ENCODE measurements at regions not wholly inside any gene's neighbourhood (a gene's known extent, or its start where the extent isn't known, plus 50 kb on each side); places are given as distances from the start of the nearest gene placed in this dataset.
A peak's percentile ranks its signal among the peaks of the same experiment; 100 is the strongest.

DNA sequence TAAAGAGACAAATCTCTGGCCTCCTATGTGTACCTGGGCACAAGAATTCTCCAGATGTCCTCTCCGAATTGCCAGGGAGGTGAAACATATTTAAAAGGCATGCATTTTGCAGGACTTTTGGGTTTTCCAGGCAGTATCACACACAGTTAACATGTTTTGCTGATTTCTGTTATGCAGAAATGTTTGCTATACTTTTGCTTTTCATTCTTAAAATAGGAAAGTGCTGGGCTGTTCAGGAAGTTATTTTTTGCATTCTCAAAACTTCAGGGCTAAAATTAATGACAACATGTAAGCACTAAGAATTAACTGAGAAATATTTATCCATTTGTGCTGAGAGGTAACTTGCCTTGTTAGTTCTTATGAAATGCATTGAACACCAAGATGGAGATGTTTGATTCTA is 390.7 kb upstream of the CTSO start:
- CTCF ChIA-PET (ENCODE audit: partially characterized antibody) = no interaction called here
- Mint-ChIP-seq H3K9me3 (peaks cover 0 to 4% (median 0%) of the 10 kb centered on the region in 8 donors), H3K27ac (no peak overlapping the region), H3K36me3 (no peaks in the 10 kb centered on the region), H3K27me3 (no peaks in the 10 kb centered on the region), H3K4me1 (no peaks in the 10 kb centered on the region), H3K4me3 (no peak overlapping the region)
- H3K27ac ChIP-seq (ENCODE audit: low read depth, low read length) = no peak overlapping the region
- H3K27me3 ChIP-seq (ENCODE audit: insufficient read depth, low read length) = no peaks in the 10 kb centered on the region
- intact Hi-C loops (cut with micrococcal nuclease) = no loop called here
- no peaks in the 10 kb centered on the region for H3K4me1 ChIP-seq (ENCODE audit: insufficient read depth, low read length)
- H3K36me3 ChIP-seq (ENCODE audit: insufficient read depth, low read length) = no peaks in the 10 kb centered on the region
- no peaks in the 10 kb centered on the region for H3K9me3 ChIP-seq (ENCODE audit: control insufficient read depth in 1 of 2, low read length in 2 of 2)
- DNase-seq = peak in 1 of 5 donors; percentile 20
- H3K4me3 ChIP-seq (ENCODE audit: low read length in 2 of 2) = no peak overlapping the region
- POLR2A ChIA-PET (ENCODE audit: partially characterized antibody) = no interaction called here

DNA sequence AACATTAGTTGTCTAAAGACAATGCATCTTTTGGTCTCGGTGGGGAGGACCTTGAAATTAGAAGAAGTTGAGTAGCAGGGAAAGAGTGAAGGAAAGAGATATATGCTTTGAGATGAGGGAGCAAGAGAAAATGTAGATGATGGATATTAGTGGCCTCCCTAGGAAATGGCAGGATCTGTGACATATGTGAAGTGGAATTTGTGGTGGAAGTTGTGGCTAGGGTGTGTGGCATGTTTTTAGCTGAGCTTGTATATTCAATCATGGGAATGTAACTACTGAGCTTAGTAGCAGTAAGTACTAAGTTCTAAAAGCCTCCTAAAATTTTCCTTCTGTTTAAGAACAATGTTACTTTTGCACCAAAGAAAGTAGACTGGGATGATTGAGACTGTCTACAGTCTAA is 382.8 kb upstream of the CTSO start:
- intact Hi-C loops (cut with micrococcal nuclease) = no loop called here
- H3K27me3 ChIP-seq (ENCODE audit: insufficient read depth, low read length) = no peaks in the 10 kb centered on the region
- no peaks in the 10 kb centered on the region for H3K4me1 ChIP-seq (ENCODE audit: insufficient read depth, low read length)
- Mint-ChIP-seq H3K9me3 (peaks cover 0 to 6% (median under 1%) of the 10 kb centered on the region in 8 donors), H3K4me1 (no peaks in the 10 kb centered on the region), H3K4me3 (no peak overlapping the region), H3K27ac (no peak overlapping the region), H3K36me3 (no peaks in the 10 kb centered on the region), H3K27me3 (no peaks in the 10 kb centered on the region)
- H3K9me3 ChIP-seq (ENCODE audit: control insufficient read depth in 1 of 2, low read length in 2 of 2) = peaks cover 0 to 3% of the 10 kb centered on the region in 2 donors
- CTCF ChIA-PET (ENCODE audit: partially characterized antibody) = no interaction called here
- no peak for DNase-seq
- POLR2A ChIA-PET (ENCODE audit: partially characterized antibody) = no interaction called here
- H3K27ac ChIP-seq (ENCODE audit: low read depth, low read length) = no peak overlapping the region
- no peaks in the 10 kb centered on the region for H3K36me3 ChIP-seq (ENCODE audit: insufficient read depth, low read length)
- H3K4me3 ChIP-seq (ENCODE audit: low read length in 2 of 2) = no peak overlapping the region

DNA sequence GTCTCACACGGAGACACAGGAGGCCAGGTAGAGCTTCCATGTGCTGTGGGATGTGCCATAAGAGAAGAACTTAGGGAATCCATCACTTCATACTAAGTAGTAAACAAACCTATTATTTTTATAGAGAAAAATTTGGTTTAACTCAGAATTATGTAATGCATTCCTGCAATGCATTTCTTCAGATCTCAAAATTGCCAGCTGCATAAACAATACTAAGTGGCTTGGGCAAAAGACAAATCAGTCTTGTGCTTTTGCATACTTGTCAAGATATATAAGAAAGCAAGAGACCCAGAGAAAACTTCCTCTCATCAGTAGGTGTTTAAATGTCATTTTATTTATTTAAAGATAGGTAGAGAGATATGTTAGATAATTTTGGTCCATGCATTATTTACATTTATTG is 382.1 kb upstream of the CTSO start:
- H3K9me3 Mint-ChIP-seq = peaks cover 0 to 6% (median under 1%) of the 10 kb centered on the region in 8 donors
- POLR2A ChIA-PET (ENCODE audit: partially characterized antibody) = no interaction called here
- CTCF ChIA-PET (ENCODE audit: partially characterized antibody) = interaction anchor here (0.6 kb wide), 1 partner anchor 34 kb away, joined by 3 read pairs; no protein-coding TSS in a partner anchor

DNA sequence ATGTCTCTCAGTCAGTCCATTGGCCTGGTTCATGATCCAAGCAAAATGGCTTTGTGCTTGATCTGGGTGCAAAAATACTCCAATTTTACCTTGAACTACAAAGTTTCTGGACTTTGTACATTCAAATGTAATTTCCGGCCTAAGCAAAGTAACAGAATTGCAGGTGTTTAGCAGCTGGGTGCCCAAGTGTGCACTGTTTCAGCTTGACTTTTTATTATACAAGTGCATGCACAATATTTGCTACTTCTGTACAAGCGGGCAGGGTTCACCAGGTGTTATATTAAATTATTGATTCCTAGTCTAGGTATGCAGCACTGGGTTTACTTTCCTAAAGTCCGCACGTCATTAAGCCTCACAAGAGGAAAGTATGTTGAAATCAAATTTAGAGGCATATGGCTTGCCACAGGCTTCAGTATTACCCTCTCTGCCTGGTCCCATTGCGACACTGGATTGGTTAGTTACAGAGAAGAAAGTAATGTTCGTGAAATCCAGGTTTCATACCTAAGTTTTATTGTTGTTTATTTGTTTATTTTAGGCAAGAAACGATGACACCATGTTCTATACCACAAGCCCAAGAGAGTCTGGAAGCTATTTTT is 376.9 kb upstream of the CTSO start:
- no peaks in the 10 kb centered on the region for H3K4me1 ChIP-seq (ENCODE audit: insufficient read depth, low read length)
- Mint-ChIP-seq H3K27ac (no peak overlapping the region), H3K36me3 (no peaks in the 10 kb centered on the region), H3K27me3 (no peaks in the 10 kb centered on the region), H3K4me3 (no peak overlapping the region), H3K4me1 (no peaks in the 10 kb centered on the region), H3K9me3 (peaks cover 0 to 4% (median 0%) of the 10 kb centered on the region in 8 donors)
- no peak for DNase-seq
- H3K36me3 ChIP-seq (ENCODE audit: insufficient read depth, low read length) = no peaks in the 10 kb centered on the region
- peaks cover 0 to 3% of the 10 kb centered on the region in 2 donors for H3K9me3 ChIP-seq (ENCODE audit: control insufficient read depth in 1 of 2, low read length in 2 of 2)
- intact Hi-C loops (cut with micrococcal nuclease) = no loop called here
- no peak overlapping the region for H3K4me3 ChIP-seq (ENCODE audit: low read length in 2 of 2)
- no peak overlapping the region for H3K27ac ChIP-seq (ENCODE audit: low read depth, low read length)
- POLR2A ChIA-PET (ENCODE audit: partially characterized antibody) = no interaction called here
- H3K27me3 ChIP-seq (ENCODE audit: insufficient read depth, low read length) = no peaks in the 10 kb centered on the region
- CTCF ChIA-PET (ENCODE audit: partially characterized antibody) = no interaction called here

More for the DNA sequence above, 382.1 kb upstream of the CTSO start:
- no peak overlapping the region for H3K4me3 Mint-ChIP-seq
- H3K27me3 Mint-ChIP-seq = no peaks in the 10 kb centered on the region
- H3K4me1 ChIP-seq (ENCODE audit: insufficient read depth, low read length) = no peaks in the 10 kb centered on the region
- H3K36me3 ChIP-seq (ENCODE audit: insufficient read depth, low read length) = no peaks in the 10 kb centered on the region
- no peak overlapping the region for H3K27ac Mint-ChIP-seq
- intact Hi-C loops (cut with micrococcal nuclease) = no loop called here
- no peaks in the 10 kb centered on the region for H3K4me1 Mint-ChIP-seq
- no peaks in the 10 kb centered on the region for H3K36me3 Mint-ChIP-seq
- H3K27me3 ChIP-seq (ENCODE audit: insufficient read depth, low read length) = no peaks in the 10 kb centered on the region
- no peak for DNase-seq
- H3K4me3 ChIP-seq (ENCODE audit: low read length in 2 of 2) = no peak overlapping the region
- H3K27ac ChIP-seq (ENCODE audit: low read depth, low read length) = no peak overlapping the region
- H3K9me3 ChIP-seq (ENCODE audit: control insufficient read depth in 1 of 2, low read length in 2 of 2) = peaks cover 0 to 3% of the 10 kb centered on the region in 2 donors

DNA sequence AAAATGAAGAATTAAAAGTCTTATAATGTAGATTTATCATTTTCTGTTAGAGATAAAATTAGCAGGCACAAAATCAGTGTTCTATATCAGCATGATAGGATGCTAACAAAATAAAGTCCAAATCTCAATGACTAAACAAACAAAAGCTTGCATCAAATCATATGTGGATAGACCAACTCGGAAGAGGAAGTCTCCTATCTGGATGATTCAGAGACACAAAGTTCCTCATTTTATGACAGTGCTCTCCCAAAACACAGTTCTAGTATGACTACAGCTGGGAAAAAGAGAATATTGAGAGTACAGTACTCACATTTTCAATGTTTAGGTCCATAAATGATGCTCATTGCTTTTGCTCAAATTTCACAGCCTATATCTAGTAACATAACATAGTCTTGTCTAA is 376.1 kb upstream of the CTSO start:
- no peak overlapping the region for H3K27ac Mint-ChIP-seq
- intact Hi-C loops (cut with micrococcal nuclease) = no loop called here
- no peaks in the 10 kb centered on the region for H3K4me1 Mint-ChIP-seq
- Histone ChIP-seq H3K4me3 (ENCODE audit: low read length in 2 of 2) (no peak overlapping the region), H3K27me3 (ENCODE audit: insufficient read depth, low read length) (no peaks in the 10 kb centered on the region), H3K27ac (ENCODE audit: low read depth, low read length) (no peak overlapping the region), H3K36me3 (ENCODE audit: insufficient read depth, low read length) (no peaks in the 10 kb centered on the region), H3K4me1 (ENCODE audit: insufficient read depth, low read length) (no peaks in the 10 kb centered on the region), H3K9me3 (ENCODE audit: control insufficient read depth in 1 of 2, low read length in 2 of 2) (peaks cover 0 to 3% of the 10 kb centered on the region in 2 donors)
- H3K36me3 Mint-ChIP-seq = no peaks in the 10 kb centered on the region
- DNase-seq = no peak
- ChIA-PET CTCF (ENCODE audit: partially characterized antibody) (no interaction called here), POLR2A (ENCODE audit: partially characterized antibody) (no interaction called here)
- H3K27me3 Mint-ChIP-seq = no peaks in the 10 kb centered on the region
- H3K9me3 Mint-ChIP-seq = peaks cover 0 to 2% (median 0%) of the 10 kb centered on the region in 8 donors
- no peak overlapping the region for H3K4me3 Mint-ChIP-seq

DNA sequence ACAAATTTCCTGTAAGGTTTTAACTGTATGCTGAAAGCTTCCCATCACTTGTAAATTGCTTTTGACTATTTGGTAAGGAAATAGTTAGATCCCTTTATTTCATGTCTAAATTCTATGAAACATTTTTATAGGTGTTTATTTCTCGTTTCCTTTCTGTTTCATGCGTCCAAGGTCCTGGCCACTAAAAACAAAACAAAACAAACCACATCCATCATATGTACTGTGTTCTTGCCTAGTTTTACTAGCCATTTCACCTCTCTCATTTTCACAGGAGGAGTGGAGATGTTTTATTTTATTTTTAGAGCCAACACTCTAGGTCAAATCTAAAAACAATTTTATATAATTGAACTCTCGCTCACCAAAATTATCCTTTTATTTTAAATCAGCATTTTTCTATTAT is 375.2 kb upstream of the CTSO start:
- Histone ChIP-seq H3K4me1 (ENCODE audit: insufficient read depth, low read length) (no peaks in the 10 kb centered on the region), H3K27ac (ENCODE audit: low read depth, low read length) (no peak overlapping the region), H3K4me3 (ENCODE audit: low read length in 2 of 2) (no peak overlapping the region), H3K27me3 (ENCODE audit: insufficient read depth, low read length) (no peaks in the 10 kb centered on the region), H3K36me3 (ENCODE audit: insufficient read depth, low read length) (no peaks in the 10 kb centered on the region), H3K9me3 (ENCODE audit: control insufficient read depth in 1 of 2, low read length in 2 of 2) (no peaks in the 10 kb centered on the region)
- Mint-ChIP-seq H3K27me3 (no peaks in the 10 kb centered on the region), H3K36me3 (no peaks in the 10 kb centered on the region), H3K4me3 (no peak overlapping the region), H3K27ac (no peak overlapping the region), H3K4me1 (no peaks in the 10 kb centered on the region), H3K9me3 (peaks cover 0 to 2% (median 0%) of the 10 kb centered on the region in 8 donors)
- intact Hi-C loops (cut with micrococcal nuclease) = no loop called here
- no peak for DNase-seq
- ChIA-PET CTCF (ENCODE audit: partially characterized antibody) (no interaction called here), POLR2A (ENCODE audit: partially characterized antibody) (no interaction called here)

DNA sequence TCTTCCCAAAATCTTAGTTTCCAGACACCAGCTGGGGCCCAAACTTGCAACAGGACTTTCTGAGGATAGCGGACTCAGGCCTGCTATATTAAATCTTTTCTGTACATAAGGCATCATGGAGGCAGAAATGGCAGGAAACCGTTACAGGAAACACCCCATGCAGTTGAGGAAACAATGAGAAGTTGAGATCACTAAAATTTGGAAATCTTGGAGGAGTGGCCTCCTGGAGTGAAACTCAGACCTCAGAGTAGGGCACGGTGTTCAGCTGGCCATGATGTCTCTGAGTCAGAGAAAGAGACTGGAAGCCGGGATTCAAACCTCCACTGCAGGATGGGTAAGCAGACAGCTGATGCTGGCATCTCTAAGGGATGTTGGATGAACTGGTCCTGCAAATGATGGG is 372.6 kb upstream of the CTSO start:
- intact Hi-C loops (cut with micrococcal nuclease) = no loop called here
- H3K4me1 ChIP-seq (ENCODE audit: insufficient read depth, low read length) = no peaks in the 10 kb centered on the region
- DNase-seq = no peak
- Mint-ChIP-seq H3K27ac (no peak overlapping the region), H3K4me3 (peak overlapping the region in 1 of 8 donors; percentile 49), H3K27me3 (no peaks in the 10 kb centered on the region), H3K4me1 (no peaks in the 10 kb centered on the region), H3K9me3 (peaks cover 0 to 6% (median 0%) of the 10 kb centered on the region in 8 donors), H3K36me3 (no peaks in the 10 kb centered on the region)
- H3K27me3 ChIP-seq (ENCODE audit: insufficient read depth, low read length) = no peaks in the 10 kb centered on the region
- ChIA-PET POLR2A (ENCODE audit: partially characterized antibody) (no interaction called here), CTCF (ENCODE audit: partially characterized antibody) (no interaction called here)
- no peak overlapping the region for H3K27ac ChIP-seq (ENCODE audit: low read depth, low read length)
- H3K4me3 ChIP-seq (ENCODE audit: low read length in 2 of 2) = no peak overlapping the region
- H3K9me3 ChIP-seq (ENCODE audit: control insufficient read depth in 1 of 2, low read length in 2 of 2) = no peaks in the 10 kb centered on the region
- H3K36me3 ChIP-seq (ENCODE audit: insufficient read depth, low read length) = no peaks in the 10 kb centered on the region

DNA sequence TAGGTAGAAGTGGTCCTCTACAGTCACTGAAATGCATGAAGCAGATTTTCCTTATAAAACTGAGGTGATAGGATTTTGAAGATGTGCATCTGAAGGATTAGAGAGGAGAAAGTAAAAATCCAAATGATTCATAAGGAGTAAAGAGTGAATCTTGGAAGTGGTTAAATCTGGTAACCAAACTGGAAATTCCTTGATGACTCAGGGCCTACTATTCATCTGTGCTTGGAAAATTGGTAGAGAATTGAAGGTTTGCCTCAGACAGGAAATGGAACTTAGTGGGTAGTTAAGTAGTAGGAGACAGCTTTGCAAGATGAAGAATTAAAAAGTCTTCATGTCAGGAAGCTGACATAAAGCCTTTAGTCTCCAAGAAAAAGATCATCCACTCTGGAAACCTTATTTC is 368.9 kb upstream of the CTSO start:
- Histone ChIP-seq H3K27ac (ENCODE audit: low read depth, low read length) (no peak overlapping the region), H3K27me3 (ENCODE audit: insufficient read depth, low read length) (no peaks in the 10 kb centered on the region), H3K4me3 (ENCODE audit: low read length in 2 of 2) (no peak overlapping the region), H3K9me3 (ENCODE audit: control insufficient read depth in 1 of 2, low read length in 2 of 2) (no peaks in the 10 kb centered on the region), H3K36me3 (ENCODE audit: insufficient read depth, low read length) (no peaks in the 10 kb centered on the region), H3K4me1 (ENCODE audit: insufficient read depth, low read length) (no peaks in the 10 kb centered on the region)
- no peak for DNase-seq
- Mint-ChIP-seq H3K27ac (no peak overlapping the region), H3K36me3 (no peaks in the 10 kb centered on the region), H3K4me3 (no peak overlapping the region), H3K4me1 (no peaks in the 10 kb centered on the region), H3K27me3 (no peaks in the 10 kb centered on the region), H3K9me3 (peaks cover 0 to 6% (median 2%) of the 10 kb centered on the region in 8 donors)
- intact Hi-C loops (cut with micrococcal nuclease) = no loop called here
- POLR2A ChIA-PET (ENCODE audit: partially characterized antibody) = no interaction called here
- CTCF ChIA-PET (ENCODE audit: partially characterized antibody) = no interaction called here
